Mesodermal cell (in vitro differentiated cells): ENCODE measurements at regions not wholly inside any gene's neighbourhood (a gene's known extent, or its start where the extent isn't known, plus 50 kb on each side); places are given as distances from the start of the nearest gene placed in this dataset.
A peak's percentile ranks its signal among the peaks of the same experiment; 100 is the strongest.

Experiments used
- H3K27ac ChIP-seq: 2 replicates; pipeline ENCODE4 v1.7.0; 2013; ENCODE audit warnings: mild to moderate bottlenecking, low read depth, low read length, moderate library complexity; ENCODE audit not compliant: severe bottlenecking
- H3K36me3 ChIP-seq: 2 replicates; pipeline ENCODE4 v1.7.1; 2013; ENCODE audit warnings: mild to moderate bottlenecking, low read length, moderate library complexity; ENCODE audit not compliant: control insufficient read depth, insufficient read depth
- H3K4me1 ChIP-seq: one replicate; pipeline ENCODE4 v1.7.1; 2013; ENCODE audit warnings: mild to moderate bottlenecking, low read length; ENCODE audit not compliant: insufficient read depth, control insufficient read depth, poor library complexity, severe bottlenecking
- H3K4me3 ChIP-seq: 2 replicates; pipeline ENCODE4 v1.7.0; 2013; ENCODE audit warnings: low read length, control low read depth, mild to moderate bottlenecking; ENCODE audit not compliant: insufficient read depth, poor library complexity, severe bottlenecking; ENCODE audit errors: extremely low read depth
- H3K9me3 ChIP-seq: 2 replicates; pipeline ENCODE4 v1.7.1; 2013; ENCODE audit warnings: mild to moderate bottlenecking, low read length, moderate library complexity; ENCODE audit not compliant: control insufficient read depth
- WGBS, 2 experiments: methylation state at CpG; one replicate each; pipeline ENCODE4 v1.1.5; 2013; ENCODE audit warnings: missing lambda C conversion rate in 2 of 2; ENCODE audit not compliant: insufficient coverage in 2 of 2; 5-methylcytosine and 5-hydroxymethylcytosine counted together

- Histone ChIP-seq H3K4me1 (peaks cover 8% of the 10 kb centered on the region), H3K36me3 (no peaks in the 10 kb centered on the region), H3K9me3 (no peaks in the 10 kb centered on the region), H3K4me3 (no peak overlapping the region), H3K27ac (no peak overlapping the region)
- 89 to 94% methylated on average over 6 of the region's 6 CpGs for WGBS, 2 experiments
Measured at GRCh38 chr18:75643083-75643482, 215.6 kb upstream of the SMIM21 start.

GRCh38 chr18:75639472-75639831 lies 211.9 kb upstream of the SMIM21 start:
- Histone ChIP-seq H3K4me3 (no peak overlapping the region), H3K4me1 (peaks cover 8% of the 10 kb centered on the region), H3K9me3 (no peaks in the 10 kb centered on the region), H3K36me3 (no peaks in the 10 kb centered on the region), H3K27ac (no peak overlapping the region)
- 87 to 100% methylated on average over 2 to 5 of the region's 8 CpGs for WGBS, 2 experiments

- H3K27ac ChIP-seq = peak overlapping the region; percentile 90
Measured at GRCh38 chr18:75638776-75639471, 211.4 kb upstream of the SMIM21 start.

GRCh38 chr18:75638223-75638775 lies 210.8 kb upstream of the SMIM21 start:
- H3K27ac ChIP-seq = peak overlapping the region; percentile 90
- H3K4me3 ChIP-seq = peak overlapping the region; percentile 19
- WGBS, 2 experiments = 36 to 37% methylated on average over 11 to 12 of the region's 16 CpGs

More at GRCh38 chr18:75638776-75639471, 211.4 kb upstream of the SMIM21 start:
- H3K36me3 ChIP-seq = no peaks in the 10 kb centered on the region
- H3K4me1 ChIP-seq = peaks cover 8% of the 10 kb centered on the region
- WGBS, 2 experiments = 27 to 33% methylated on average over 24 of the region's 24 CpGs
- H3K4me3 ChIP-seq = peak overlapping the region; percentile 19
- H3K9me3 ChIP-seq = no peaks in the 10 kb centered on the region

GRCh38 chr18:75635096-75635495 lies 207.6 kb upstream of the SMIM21 start:
- WGBS, 2 experiments = 90 to 97% methylated on average over 4 to 5 of the region's 5 CpGs
- no peaks in the 10 kb centered on the region for H3K9me3 ChIP-seq
- no peaks in the 10 kb centered on the region for H3K36me3 ChIP-seq
- H3K4me1 ChIP-seq = peaks cover 8% of the 10 kb centered on the region
- H3K4me3 ChIP-seq = no peak overlapping the region
- no peak overlapping the region for H3K27ac ChIP-seq

More at GRCh38 chr18:75638223-75638775, 210.8 kb upstream of the SMIM21 start:
- H3K9me3 ChIP-seq = no peaks in the 10 kb centered on the region
- H3K4me1 ChIP-seq = peaks cover 8% of the 10 kb centered on the region
- no peaks in the 10 kb centered on the region for H3K36me3 ChIP-seq

- Histone ChIP-seq H3K4me3 (no peak overlapping the region), H3K27ac (no peak overlapping the region), H3K36me3 (no peaks in the 10 kb centered on the region), H3K4me1 (peaks cover 3% of the 10 kb centered on the region), H3K9me3 (no peaks in the 10 kb centered on the region)
- WGBS, 2 experiments = 82 to 88% methylated on average over 5 of the region's 5 CpGs
Measured at GRCh38 chr18:75625966-75626365, 198.5 kb upstream of the SMIM21 start.

GRCh38 chr18:75624869-75625268 lies 197.4 kb upstream of the SMIM21 start:
- H3K4me1 ChIP-seq = peaks cover 3% of the 10 kb centered on the region
- no peak overlapping the region for H3K27ac ChIP-seq
- no peaks in the 10 kb centered on the region for H3K36me3 ChIP-seq
- WGBS, 2 experiments = 97 to 100% methylated on average over 4 to 5 of the region's 5 CpGs
- no peaks in the 10 kb centered on the region for H3K9me3 ChIP-seq
- no peak overlapping the region for H3K4me3 ChIP-seq

GRCh38 chr18:75621818-75622217 lies 194.3 kb upstream of the SMIM21 start:
- H3K4me3 ChIP-seq = no peak overlapping the region
- 90 to 100% methylated on average over 8 to 11 of the region's 14 CpGs for WGBS, 2 experiments
- peaks cover 3% of the 10 kb centered on the region for H3K4me1 ChIP-seq
- H3K27ac ChIP-seq = no peak overlapping the region
- no peaks in the 10 kb centered on the region for H3K36me3 ChIP-seq
- H3K9me3 ChIP-seq = no peaks in the 10 kb centered on the region

- H3K36me3 ChIP-seq = no peaks in the 10 kb centered on the region
- no peak overlapping the region for H3K27ac ChIP-seq
- WGBS, 2 experiments = 78% methylated on average over 1 of the region's 4 CpGs; no CpG with 5 or more reads in 1 of the 2 experiments
- H3K9me3 ChIP-seq = no peaks in the 10 kb centered on the region
- H3K4me1 ChIP-seq = no peaks in the 10 kb centered on the region
- no peak overlapping the region for H3K4me3 ChIP-seq
Measured at GRCh38 chr18:75618146-75618545, 190.6 kb upstream of the SMIM21 start.

GRCh38 chr18:75612456-75612855 lies 185.0 kb upstream of the SMIM21 start:
- WGBS, 2 experiments = 31% methylated on average over 3 of the region's 5 CpGs; no CpG with 5 or more reads in 1 of the 2 experiments
- peaks cover 5% of the 10 kb centered on the region for H3K4me1 ChIP-seq
- peak overlapping the region; percentile 36 for H3K27ac ChIP-seq
- H3K36me3 ChIP-seq = no peaks in the 10 kb centered on the region
- H3K9me3 ChIP-seq = no peaks in the 10 kb centered on the region
- H3K4me3 ChIP-seq = no peak overlapping the region

GRCh38 chr18:75607701-75608100 lies 180.2 kb upstream of the SMIM21 start:
- peaks cover 4% of the 10 kb centered on the region for H3K4me1 ChIP-seq
- no peak overlapping the region for H3K27ac ChIP-seq
- 90 to 94% methylated on average over 2 of the region's 2 CpGs for WGBS, 2 experiments
- H3K9me3 ChIP-seq = no peaks in the 10 kb centered on the region
- no peak overlapping the region for H3K4me3 ChIP-seq
- no peaks in the 10 kb centered on the region for H3K36me3 ChIP-seq
